Loucy (cell line): ENCODE measurements at regions not wholly inside any gene's neighbourhood (a gene's known extent, or its start where the extent isn't known, plus 50 kb on each side); places are given as distances from the start of the nearest gene placed in this dataset.

ENCODE experiments used
- H2AFZ ChIP-seq: fragments of 200-600 bp; sonication (generic); 2 replicates; pipeline ENCODE4 v1.6.0; 2016; ENCODE audit warnings: antibody characterized with exemption, mild to moderate bottlenecking, low read length, moderate library complexity
- H3F3A ChIP-seq: fragments of 200-600 bp; 2 replicates; pipeline ENCODE4 v1.6.0; 2016; ENCODE audit warnings: antibody characterized with exemption, low read depth, mild to moderate bottlenecking
- H3K27me3 ChIP-seq: fragments of 200-600 bp; sonication (generic); 2 replicates; pipeline ENCODE4 v1.6.1; 2014; ENCODE audit warnings: low read length, mild to moderate bottlenecking; ENCODE audit not compliant: insufficient read depth, poor library complexity, severe bottlenecking
- H3K36me3 ChIP-seq: fragments of 200-600 bp; sonication (generic); 2 replicates; pipeline ENCODE4 v1.6.1; 2016; ENCODE audit warnings: low read length; ENCODE audit not compliant: insufficient read depth
- H3K4me1 ChIP-seq: fragments of 200-600 bp; sonication (generic); 2 replicates; pipeline ENCODE4 v1.5.1; 2014; ENCODE audit warnings: low read length, mild to moderate bottlenecking; ENCODE audit not compliant: insufficient read depth, poor library complexity, severe bottlenecking
- H3K4me2 ChIP-seq: fragments of 200-600 bp; sonication (generic); 2 replicates; pipeline ENCODE4 v1.6.0; 2014; ENCODE audit warnings: antibody characterized with exemption, low read length, low read depth, mild to moderate bottlenecking; ENCODE audit not compliant: poor library complexity, severe bottlenecking
- H3K4me3 ChIP-seq: fragments of 200-600 bp; sonication (generic); 2 replicates; pipeline ENCODE4 v1.5.1; 2014; ENCODE audit warnings: low read length, mild to moderate bottlenecking, mixed read lengths; ENCODE audit not compliant: poor library complexity, severe bottlenecking
- H3K79me2 ChIP-seq: fragments of 200-600 bp; sonication (generic); 2 replicates; pipeline ENCODE4 v1.6.1; 2014; ENCODE audit warnings: low read length; ENCODE audit not compliant: insufficient read depth
- H3K9ac ChIP-seq: fragments of 200-600 bp; sonication (generic); 2 replicates; pipeline ENCODE4 v1.6.0; 2014; ENCODE audit warnings: mild to moderate bottlenecking, low read depth, low read length, moderate library complexity; ENCODE audit not compliant: poor library complexity, severe bottlenecking
- H3K9me2 ChIP-seq: fragments of 200-600 bp; sonication (generic); replicated peaks from 2 replicates; pipeline ENCODE4 v1.6.1; 2016; ENCODE audit warnings: low read depth, low read length, mixed read lengths
- H3K9me3 ChIP-seq: fragments of 200-600 bp; sonication (generic); 2 replicates; pipeline ENCODE4 v1.6.1; 2014; ENCODE audit warnings: mild to moderate bottlenecking, antibody characterized with exemption, low read length, low read depth; ENCODE audit not compliant: insufficient read depth
- H4K20me1 ChIP-seq: fragments of 200-600 bp; sonication (generic); 2 replicates; pipeline ENCODE4 v1.6.0; 2014; ENCODE audit warnings: antibody characterized with exemption, low read length, mild to moderate bottlenecking; ENCODE audit not compliant: insufficient read depth, poor library complexity, severe bottlenecking
- CTCF ChIP-seq: fragments of 200-600 bp; sonication (generic); conservative IDR thresholded peaks from 2 replicates; pipeline ENCODE4 v1.5.1; 2014; ENCODE audit warnings: mild to moderate bottlenecking, antibody characterized with exemption, low read length
- EZH2phosphoT487 ChIP-seq: fragments of 200-600 bp; IDR thresholded peaks from 2 replicates; pipeline ENCODE4 v1.6.1; 2018; ENCODE audit warnings: antibody characterized with exemption, mild to moderate bottlenecking, moderate library complexity, borderline replicate concordance

- Histone ChIP-seq H3K36me3 (no peaks in the 10 kb centered on the region), H3K79me2 (no peaks in the 10 kb centered on the region), H3K9ac (no peak overlapping the region), H3K4me2 (no peak overlapping the region), H3K9me3 (no peaks in the 10 kb centered on the region), H3K9me2 (no peaks in the 10 kb centered on the region), H3K4me1 (peaks cover 12% of the 10 kb centered on the region), H4K20me1 (no peaks in the 10 kb centered on the region), H3K27me3 (no peaks in the 10 kb centered on the region), H2AFZ (no peak overlapping the region), H3K4me3 (no peak overlapping the region), H3F3A (no peaks in the 10 kb centered on the region)
- TF ChIP-seq CTCF (no peak), EZH2phosphoT487 (no peak)
Observed at GRCh38 chr22:22830193-22830592, 57.4 kb upstream of the IGLL5 start.

GRCh38 chr22:22830957-22831688 lies 56.5 kb upstream of the IGLL5 start:
- H3K4me1 ChIP-seq = peaks cover 3% of the 10 kb centered on the region
- no peaks in the 10 kb centered on the region for H3F3A ChIP-seq
- no peak overlapping the region for H3K4me3 ChIP-seq
- no peak overlapping the region for H2AFZ ChIP-seq
- H3K27me3 ChIP-seq = no peaks in the 10 kb centered on the region
- H3K36me3 ChIP-seq = no peaks in the 10 kb centered on the region
- H3K9me3 ChIP-seq = no peaks in the 10 kb centered on the region
- no peak overlapping the region for H3K4me2 ChIP-seq
- H3K9ac ChIP-seq = no peak overlapping the region
- no peaks in the 10 kb centered on the region for H4K20me1 ChIP-seq
- TF ChIP-seq CTCF (no peak), EZH2phosphoT487 (no peak)
- H3K79me2 ChIP-seq = no peaks in the 10 kb centered on the region
- no peaks in the 10 kb centered on the region for H3K9me2 ChIP-seq

- no peak overlapping the region for H3K4me3 ChIP-seq
- H3K27me3 ChIP-seq = no peaks in the 10 kb centered on the region
- no peaks in the 10 kb centered on the region for H3F3A ChIP-seq
- no peaks in the 10 kb centered on the region for H4K20me1 ChIP-seq
- H3K9ac ChIP-seq = no peak overlapping the region
- no peaks in the 10 kb centered on the region for H3K36me3 ChIP-seq
- H3K9me2 ChIP-seq = no peaks in the 10 kb centered on the region
- H3K4me2 ChIP-seq = no peak overlapping the region
- H2AFZ ChIP-seq = no peak overlapping the region
- no peaks in the 10 kb centered on the region for H3K9me3 ChIP-seq
- TF ChIP-seq CTCF = no peak
- no peak for TF ChIP-seq EZH2phosphoT487
- H3K79me2 ChIP-seq = no peaks in the 10 kb centered on the region
- peaks cover 2% of the 10 kb centered on the region for H3K4me1 ChIP-seq
Observed at GRCh38 chr22:22833059-22833458, 54.6 kb upstream of the IGLL5 start.
